AG04450 (cell line): ENCODE measurements at regions not wholly inside any gene's neighbourhood (a gene's known extent, or its start where the extent isn't known, plus 50 kb on each side); places are given as distances from the start of the nearest gene placed in this dataset.

Source experiments
- CTCF ChIA-PET: fragments of 300-600, 350-600 bp; formaldehyde crosslinking; extraction: SDS; loops from one replicate; lab custom pipeline; 2022; ENCODE audit warnings: antibody characterized with exemption, inconsistent platforms; lab: Charles Lee
- POLR2A ChIA-PET: fragments of 350-600 bp; formaldehyde crosslinking; extraction: SDS; loops from one replicate; lab custom pipeline; 2021; ENCODE audit warnings: antibody characterized with exemption, inconsistent platforms; lab: Yijun Ruan, JAX
- DNase-seq: peaks from one replicate; pipeline ENCODE4 v3.0.0-alpha.2; 2011; ENCODE audit warnings: low read depth, low spot score
- H3K27ac ChIP-seq: one replicate; pipeline ENCODE4 v1.5.1; 2012; ENCODE audit warnings: low read depth, low read length, control low read depth
- H3K27me3 ChIP-seq: one replicate; pipeline ENCODE4 v1.6.0; 2012; ENCODE audit warnings: low read length; ENCODE audit not compliant: control insufficient read depth, insufficient read depth
- H3K4me3 ChIP-seq: 2 replicates; pipeline ENCODE4 v1.5.1; 2011; ENCODE audit warnings: mild to moderate bottlenecking, low read depth, low read length, control low read depth
- H3K9me3 ChIP-seq: 2 replicates; pipeline ENCODE4 v1.5.1; 2012; ENCODE audit warnings: low read length; ENCODE audit not compliant: control insufficient read depth, insufficient read depth
- TF ChIP-seq, protein P1 (sequence below): IDR thresholded peaks from 2 replicates; pipeline ENCODE4 v1.5.1; 2011; ENCODE audit warnings: low read depth, low read length, control low read depth, inconsistent platforms

DNA sequence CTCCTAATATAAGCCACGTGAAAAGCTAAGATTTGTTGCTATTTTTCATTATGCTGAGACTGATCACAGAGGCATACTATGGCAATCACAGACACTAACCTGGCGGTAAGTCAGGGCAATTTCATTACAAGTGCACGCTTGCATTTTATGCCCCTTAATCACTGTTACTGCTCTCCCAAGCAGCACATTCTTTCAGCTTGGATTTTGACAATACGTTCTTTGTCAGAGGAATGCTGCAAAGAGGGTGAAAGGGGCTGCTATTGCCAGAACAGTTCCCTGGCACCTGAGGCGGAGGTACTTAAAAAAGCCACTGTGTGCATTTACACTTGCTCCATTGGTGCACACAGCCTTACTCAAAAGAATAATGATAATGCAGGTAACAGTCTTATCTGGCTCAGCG lies 346.6 kb downstream of the RFC3 start:
- Histone ChIP-seq H3K4me3 (no peak overlapping the region), H3K9me3 (no peaks in the 10 kb centered on the region), H3K27ac (no peak overlapping the region), H3K27me3 (no peaks in the 10 kb centered on the region)
- CTCF ChIA-PET = no interaction called here
- DNase-seq = no peak
- POLR2A ChIA-PET = no interaction called here
- TF ChIP-seq, protein P1, sequence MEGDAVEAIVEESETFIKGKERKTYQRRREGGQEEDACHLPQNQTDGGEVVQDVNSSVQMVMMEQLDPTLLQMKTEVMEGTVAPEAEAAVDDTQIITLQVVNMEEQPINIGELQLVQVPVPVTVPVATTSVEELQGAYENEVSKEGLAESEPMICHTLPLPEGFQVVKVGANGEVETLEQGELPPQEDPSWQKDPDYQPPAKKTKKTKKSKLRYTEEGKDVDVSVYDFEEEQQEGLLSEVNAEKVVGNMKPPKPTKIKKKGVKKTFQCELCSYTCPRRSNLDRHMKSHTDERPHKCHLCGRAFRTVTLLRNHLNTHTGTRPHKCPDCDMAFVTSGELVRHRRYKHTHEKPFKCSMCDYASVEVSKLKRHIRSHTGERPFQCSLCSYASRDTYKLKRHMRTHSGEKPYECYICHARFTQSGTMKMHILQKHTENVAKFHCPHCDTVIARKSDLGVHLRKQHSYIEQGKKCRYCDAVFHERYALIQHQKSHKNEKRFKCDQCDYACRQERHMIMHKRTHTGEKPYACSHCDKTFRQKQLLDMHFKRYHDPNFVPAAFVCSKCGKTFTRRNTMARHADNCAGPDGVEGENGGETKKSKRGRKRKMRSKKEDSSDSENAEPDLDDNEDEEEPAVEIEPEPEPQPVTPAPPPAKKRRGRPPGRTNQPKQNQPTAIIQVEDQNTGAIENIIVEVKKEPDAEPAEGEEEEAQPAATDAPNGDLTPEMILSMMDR = no peak

DNA sequence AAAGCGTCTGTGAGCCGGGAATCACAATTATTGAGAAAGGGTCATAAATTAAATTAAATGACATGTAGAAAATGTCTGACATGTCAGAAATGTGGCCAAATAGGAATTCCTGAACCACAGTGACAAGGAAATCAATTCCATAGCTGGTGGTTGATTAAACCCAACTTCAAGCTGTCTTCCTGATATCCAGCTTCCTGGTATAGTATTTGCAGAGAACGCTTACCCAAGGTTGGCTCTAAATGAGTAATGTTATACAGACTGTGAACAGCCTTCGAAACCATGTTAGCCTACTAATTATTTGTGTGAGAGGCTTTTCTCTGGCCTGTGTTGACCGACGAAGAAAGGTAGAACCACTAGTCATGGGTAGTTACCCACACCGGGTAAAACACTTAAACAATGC lies 347.2 kb downstream of the RFC3 start:
- Histone ChIP-seq H3K27ac (no peak overlapping the region), H3K27me3 (no peaks in the 10 kb centered on the region), H3K9me3 (no peaks in the 10 kb centered on the region), H3K4me3 (no peak overlapping the region)
- TF ChIP-seq, protein P1 = no peak
- DNase-seq = no peak
- ChIA-PET CTCF (no interaction called here), POLR2A (no interaction called here)

DNA sequence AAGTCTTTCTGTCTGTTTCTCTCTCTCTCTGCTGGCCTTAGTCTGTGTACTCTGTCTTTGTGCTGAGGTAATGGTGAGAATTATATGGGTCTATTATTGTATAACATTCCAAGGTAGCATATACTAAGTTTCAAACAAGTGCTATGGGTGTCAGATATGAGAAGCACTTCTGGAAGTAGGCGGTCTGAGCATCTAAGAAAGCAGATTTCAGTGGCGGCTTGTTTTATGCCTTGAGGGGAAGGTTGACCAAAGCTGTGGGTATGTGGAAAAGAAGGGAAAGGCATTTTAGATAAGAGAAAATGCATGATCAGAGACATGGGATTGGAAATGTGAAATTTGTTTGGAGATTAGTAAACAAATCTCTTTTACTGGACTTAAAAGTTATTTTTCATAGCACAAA lies 348.5 kb downstream of the RFC3 start:
- Histone ChIP-seq H3K4me3 (no peak overlapping the region), H3K27ac (no peak overlapping the region), H3K9me3 (no peaks in the 10 kb centered on the region), H3K27me3 (no peaks in the 10 kb centered on the region)
- DNase-seq = no peak
- TF ChIP-seq, protein P1 = no peak
- ChIA-PET POLR2A (no interaction called here), CTCF (no interaction called here)

DNA sequence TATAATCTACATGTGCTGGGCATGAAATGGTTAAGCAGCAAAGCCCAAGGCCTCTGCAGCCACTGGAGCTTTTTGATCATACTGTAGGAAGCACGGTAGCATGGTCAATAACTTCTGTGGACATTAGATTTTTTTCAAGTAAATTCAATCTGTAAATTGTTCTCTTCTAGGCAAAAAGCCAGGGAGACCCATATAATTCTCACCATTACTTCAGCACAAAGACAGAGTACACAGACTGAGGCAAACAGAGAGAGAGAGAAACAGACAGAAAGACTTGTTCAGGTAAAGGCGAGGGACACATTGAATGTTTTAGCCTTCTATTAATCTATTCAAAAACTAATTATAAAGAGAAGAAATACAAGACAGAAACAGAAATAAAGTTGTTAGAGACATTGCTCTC lies 349.4 kb downstream of the RFC3 start:
- H3K9me3 ChIP-seq = no peaks in the 10 kb centered on the region
- ChIA-PET CTCF (no interaction called here), POLR2A (no interaction called here)
- H3K4me3 ChIP-seq = no peak overlapping the region
- DNase-seq = no peak
- no peak overlapping the region for H3K27ac ChIP-seq
- TF ChIP-seq, protein P1 = no peak
- no peaks in the 10 kb centered on the region for H3K27me3 ChIP-seq

DNA sequence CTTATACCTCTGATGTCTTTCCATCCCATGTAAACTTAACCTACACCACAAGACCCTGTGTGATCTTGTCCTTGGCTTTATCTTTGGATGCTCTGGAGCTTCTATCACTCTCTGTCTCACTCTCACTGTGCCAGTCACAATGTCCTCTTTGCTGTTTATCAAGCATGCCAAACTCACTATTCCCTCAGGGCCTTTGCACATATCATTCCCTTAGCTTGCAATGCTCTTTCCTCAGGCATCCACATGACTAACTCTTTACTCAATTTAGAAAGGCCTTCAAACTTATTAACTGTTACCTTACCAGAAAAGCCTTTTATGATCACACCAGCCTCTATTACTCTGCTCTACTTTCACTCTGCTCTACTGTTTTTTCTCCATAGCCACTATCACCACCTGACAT lies 354.1 kb downstream of the RFC3 start:
- ChIA-PET POLR2A (no interaction called here), CTCF (no interaction called here)
- DNase-seq = no peak
- TF ChIP-seq, protein P1 = no peak
- no peaks in the 10 kb centered on the region for H3K9me3 ChIP-seq
- H3K27ac ChIP-seq = no peak overlapping the region
- H3K4me3 ChIP-seq = no peak overlapping the region
- H3K27me3 ChIP-seq = no peaks in the 10 kb centered on the region
